Aorta (tissue), 5 donors: ENCODE measurements at regions not wholly inside any gene's neighbourhood (a gene's known extent, or its start where the extent isn't known, plus 50 kb on each side); places are given as distances from the start of the nearest gene placed in this dataset.

Experiments
- ATAC-seq: fragments of 200-7000 bp; cut with Tn5 transposase; one replicate; pipeline ENCODE4 v1.9.1; 2022; ENCODE audit warnings: moderate library complexity; ENCODE audit not compliant: low FRiP score
- DNase-seq, 2 donors: peaks; one replicate each; pipeline ENCODE4 v3.0.0-alpha.2; 2020
- H3K27ac ChIP-seq, 2 donors: one replicate each; pipeline ENCODE4 v1.5.1; 2013; ENCODE audit warnings: low read length in 2 of 2, mild to moderate bottlenecking in 2 of 2, moderate library complexity in 2 of 2, control low read depth in 1 of 2, inconsistent platforms in 1 of 2, low read depth in 1 of 2
- H3K27me3 ChIP-seq, 2 donors: one replicate each; pipeline ENCODE4 v1.6.1; 2013; ENCODE audit warnings: control low read depth in 1 of 2, low read length in 1 of 2, mild to moderate bottlenecking in 1 of 2, moderate library complexity in 1 of 2; ENCODE audit not compliant: insufficient read depth in 2 of 2, control insufficient read depth in 1 of 2
- H3K36me3 ChIP-seq, 2 donors: one replicate each; pipeline ENCODE4 v1.6.1; 2013; ENCODE audit warnings: control low read depth in 1 of 2, low read length in 1 of 2, mild to moderate bottlenecking in 1 of 2; ENCODE audit not compliant: insufficient read depth in 2 of 2, control insufficient read depth in 1 of 2
- H3K4me1 ChIP-seq, 2 donors: one replicate each; pipeline ENCODE4 v1.6.1; 2013; ENCODE audit warnings: low read length in 2 of 2, control low read depth in 1 of 2, mild to moderate bottlenecking in 1 of 2, moderate library complexity in 1 of 2; ENCODE audit not compliant: insufficient read depth in 2 of 2, control insufficient read depth in 1 of 2
- H3K4me3 ChIP-seq, 2 donors: one replicate each; pipeline ENCODE4 v1.5.1; 2013; ENCODE audit warnings: low read length in 2 of 2, control low read depth in 1 of 2, mild to moderate bottlenecking in 1 of 2
- H3K9me3 ChIP-seq: one replicate; pipeline ENCODE4 v1.6.1; 2013; ENCODE audit warnings: mild to moderate bottlenecking, low read length; ENCODE audit not compliant: control insufficient read depth
- WGBS, 2 donors: extraction: QIAGEN DNeasy Blood & Tissue Kit; methylation state at CpG; one replicate each; pipeline ENCODE4 v1.1.7; 2013; 5-methylcytosine and 5-hydroxymethylcytosine counted together
- intact Hi-C, 2 donors: fragments of 100-400 bp; cut with DNase I; formaldehyde crosslinking; loops; one replicate each; pipeline versions ENCODE4 v1.14.2 to v1.15.0; 2022
- donor health status: healthy with polysubstance abuse.
- donor health status: Bipolar disorder and iron deficiency.
- donor health status: DM: no; HTN: no; CAD: no.
- donor health status: DM: no; HTN: no; CAD: no.
- donor health status: DM: yes; HTN: yes; CAD: no.

DNA sequence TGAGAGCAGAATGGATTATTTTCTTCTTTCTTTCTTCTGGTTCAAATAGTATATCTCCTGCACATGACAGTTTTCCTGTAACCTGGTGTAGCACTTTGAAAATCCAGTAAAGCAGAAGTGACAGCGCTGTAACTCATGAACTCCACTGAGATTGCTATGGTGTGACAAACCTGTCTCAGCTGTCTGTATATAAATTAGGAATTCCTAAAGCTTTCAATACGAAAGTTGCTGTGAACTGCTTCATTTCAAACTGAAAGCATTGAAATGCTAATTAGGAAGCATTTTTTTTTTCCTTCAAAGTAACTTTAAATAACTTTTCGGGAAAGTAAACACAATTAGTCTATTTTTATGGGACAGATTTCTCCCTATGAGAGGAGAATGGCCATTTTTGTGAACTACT, 646.9 kb upstream of the ZP4 start:
- no peaks in the 10 kb centered on the region for H3K4me1 ChIP-seq
- WGBS, 2 donors, result 81 to 85% methylated on average over 3 of the region's 3 CpGs
- H3K4me3 ChIP-seq, result no peak overlapping the region
- no peak for ATAC-seq
- H3K36me3 ChIP-seq, result no peaks in the 10 kb centered on the region
- no peak for DNase-seq
- H3K27ac ChIP-seq, result no peak overlapping the region
- H3K9me3 ChIP-seq, result no peaks in the 10 kb centered on the region
- no peaks in the 10 kb centered on the region for H3K27me3 ChIP-seq
- intact Hi-C loops, result no loop called here

DNA sequence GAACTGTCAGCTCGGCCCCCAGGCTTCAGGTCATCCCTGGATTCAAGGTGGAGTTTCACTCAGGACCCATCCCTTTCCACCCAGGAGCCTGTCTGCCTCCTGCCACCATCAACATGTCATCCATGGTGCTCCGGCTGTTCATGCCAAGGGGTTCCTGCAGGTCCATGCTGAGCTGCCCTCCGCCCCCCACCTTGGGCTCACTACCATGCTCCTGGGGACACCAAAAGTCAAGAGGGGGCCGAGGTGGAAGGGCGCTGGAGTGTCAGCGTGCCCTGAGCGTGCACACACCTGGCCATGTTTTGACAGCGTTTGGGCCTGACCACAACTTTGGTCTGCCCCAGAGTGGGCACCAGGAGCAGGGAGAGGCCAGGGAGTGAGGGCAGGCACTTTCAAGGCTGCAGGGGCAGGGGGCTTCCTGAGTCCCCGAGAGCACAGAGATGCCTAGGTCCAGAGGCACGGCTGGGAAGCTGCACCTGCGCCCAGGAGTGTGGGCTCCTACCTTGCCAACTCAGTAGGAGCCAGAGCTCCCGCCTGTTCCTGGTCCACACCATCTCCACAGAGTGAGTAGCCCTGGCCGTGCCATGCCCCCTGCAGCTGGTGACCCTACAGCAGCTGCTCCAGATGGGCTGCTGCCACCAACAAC, 639.6 kb upstream of the ZP4 start:
- H3K4me1 ChIP-seq, result no peaks in the 10 kb centered on the region
- no peak overlapping the region for H3K27ac ChIP-seq
- H3K9me3 ChIP-seq, result peaks cover 1% of the 10 kb centered on the region
- H3K36me3 ChIP-seq, result no peaks in the 10 kb centered on the region
- 89 to 93% methylated on average over 13 of the region's 13 CpGs for WGBS, 2 donors
- H3K4me3 ChIP-seq, result no peak overlapping the region
- ATAC-seq (no peak), DNase-seq (no peak)
- intact Hi-C loops, result no loop called here
- H3K27me3 ChIP-seq, result no peaks in the 10 kb centered on the region

DNA sequence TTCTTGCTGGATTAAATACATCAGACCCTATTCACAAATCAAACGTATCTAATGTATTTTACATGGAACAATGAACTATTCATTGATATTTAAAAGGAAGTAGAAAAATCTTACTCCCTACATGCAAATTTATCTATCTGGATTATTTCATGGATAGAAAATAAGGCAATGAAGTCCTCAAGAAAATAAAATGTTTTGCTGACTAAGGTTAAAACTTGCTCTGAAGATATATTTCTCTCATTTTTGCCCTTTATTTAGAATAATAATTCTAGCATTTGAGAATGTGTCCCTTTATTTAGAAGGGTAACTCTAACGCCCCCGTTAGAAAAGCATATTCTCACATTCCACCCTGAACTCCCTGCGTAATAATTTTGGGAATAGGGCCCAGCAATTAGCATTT, 627.0 kb upstream of the ZP4 start:
- Histone ChIP-seq H3K36me3 (no peaks in the 10 kb centered on the region), H3K9me3 (peaks cover 2% of the 10 kb centered on the region), H3K27me3 (no peaks in the 10 kb centered on the region), H3K27ac (no peak overlapping the region), H3K4me3 (no peak overlapping the region), H3K4me1 (no peaks in the 10 kb centered on the region)
- DNase-seq, result no peak
- WGBS, 2 donors, result 84 to 86% methylated on average over 4 of the region's 4 CpGs
- intact Hi-C loops, result no loop called here
- ATAC-seq, result no peak

DNA sequence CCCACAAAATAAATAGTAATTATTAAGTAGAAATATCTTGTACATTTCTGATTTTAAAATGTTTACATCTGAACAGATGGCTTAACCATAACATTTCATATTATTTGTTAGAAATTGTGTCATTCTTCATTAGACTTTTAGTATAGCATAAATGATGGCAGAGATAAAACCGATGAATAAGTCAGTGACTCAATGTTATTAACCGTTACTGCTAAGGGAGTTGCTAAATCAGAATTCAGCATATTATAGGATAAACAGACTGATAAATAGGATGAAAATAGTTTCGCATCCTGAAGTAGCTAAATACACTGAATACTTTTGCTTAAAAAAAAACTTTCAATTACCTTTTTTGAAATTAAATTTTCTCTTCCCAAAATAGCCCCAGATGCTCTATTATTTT, 610.6 kb upstream of the ZP4 start:
- intact Hi-C loops, result no loop called here
- Histone ChIP-seq H3K27ac (no peak overlapping the region), H3K4me3 (no peak overlapping the region), H3K27me3 (no peaks in the 10 kb centered on the region), H3K36me3 (no peaks in the 10 kb centered on the region), H3K4me1 (no peaks in the 10 kb centered on the region), H3K9me3 (no peaks in the 10 kb centered on the region)
- 50 to 59% methylated on average over 3 of the region's 3 CpGs for WGBS, 2 donors
- ATAC-seq (no peak), DNase-seq (no peak)

DNA sequence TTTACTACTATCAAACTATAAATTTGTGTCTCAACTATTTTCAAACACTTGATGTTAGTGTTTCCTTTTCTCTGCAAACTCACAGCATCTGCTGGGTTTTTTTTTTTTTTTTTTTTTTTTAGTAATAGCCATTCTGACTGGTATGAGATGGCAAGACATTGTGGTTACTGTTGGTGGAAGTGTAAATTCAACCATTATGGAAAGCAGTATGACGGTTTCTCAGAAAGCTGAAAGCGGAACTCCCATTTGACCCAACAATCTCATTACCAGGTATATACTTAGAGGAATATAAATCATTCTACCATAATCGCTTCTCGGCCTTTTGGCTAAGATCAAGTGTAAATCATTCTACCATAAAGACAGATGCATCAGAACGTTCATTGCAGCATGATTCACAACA, 608.3 kb upstream of the ZP4 start:
- intact Hi-C loops, result no loop called here
- Histone ChIP-seq H3K9me3 (no peaks in the 10 kb centered on the region), H3K4me3 (no peak overlapping the region), H3K4me1 (no peaks in the 10 kb centered on the region), H3K27ac (no peak overlapping the region), H3K27me3 (no peaks in the 10 kb centered on the region), H3K36me3 (no peaks in the 10 kb centered on the region)
- ATAC-seq (no peak), DNase-seq (no peak)
- WGBS, 2 donors, result 92 to 96% methylated on average over 5 of the region's 5 CpGs

DNA sequence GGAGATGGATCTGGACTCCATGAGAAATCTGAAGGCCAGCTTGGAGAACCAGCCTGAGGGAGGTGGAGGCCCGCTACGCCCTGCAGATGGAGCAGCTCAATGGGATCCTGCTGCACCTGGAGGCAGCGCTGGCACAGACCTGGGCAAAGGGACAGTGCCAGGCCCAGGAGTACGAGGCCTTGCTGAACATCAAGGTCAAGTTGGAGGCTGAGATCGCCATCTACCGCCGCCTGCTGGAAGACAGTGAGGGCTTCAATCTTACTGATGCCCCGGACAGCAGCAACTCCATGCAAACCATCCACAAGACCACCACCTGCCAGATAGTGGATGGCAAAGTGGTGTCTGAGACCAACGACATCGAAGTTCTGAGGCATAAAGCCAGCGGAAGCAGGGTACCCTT, 601.5 kb upstream of the ZP4 start:
- H3K4me3 ChIP-seq, result no peak overlapping the region
- intact Hi-C loops, result no loop called here
- H3K9me3 ChIP-seq, result no peaks in the 10 kb centered on the region
- ATAC-seq (no peak), DNase-seq (no peak)
- no peak overlapping the region for H3K27ac ChIP-seq
- no peaks in the 10 kb centered on the region for H3K36me3 ChIP-seq
- no peaks in the 10 kb centered on the region for H3K27me3 ChIP-seq
- no peaks in the 10 kb centered on the region for H3K4me1 ChIP-seq
- WGBS, 2 donors, result 92 to 94% methylated on average over 11 of the region's 11 CpGs

DNA sequence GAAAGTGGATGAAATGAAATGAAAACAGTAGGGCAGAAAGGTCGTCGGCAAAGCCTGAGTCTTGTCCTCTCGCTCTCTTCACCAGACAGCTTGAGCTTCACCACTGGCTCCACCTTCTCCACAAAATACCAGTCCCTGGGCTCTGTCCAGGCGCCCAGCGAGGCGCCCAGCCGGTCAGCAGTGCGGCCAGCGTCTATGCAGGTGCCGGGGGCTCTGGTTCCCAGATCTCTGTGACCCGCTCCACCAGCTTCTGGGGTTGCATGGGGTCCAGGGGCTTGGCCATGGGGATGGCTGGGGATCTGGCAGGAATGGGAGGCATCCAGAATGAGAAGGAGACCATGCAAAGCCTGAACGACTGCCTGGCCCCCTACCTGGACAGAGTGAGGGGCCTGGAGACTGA, 600.5 kb upstream of the ZP4 start:
- intact Hi-C loops, result no loop called here
- Histone ChIP-seq H3K4me1 (no peaks in the 10 kb centered on the region), H3K4me3 (no peak overlapping the region), H3K9me3 (no peaks in the 10 kb centered on the region), H3K27me3 (no peaks in the 10 kb centered on the region), H3K36me3 (no peaks in the 10 kb centered on the region), H3K27ac (no peak overlapping the region)
- no peak for ATAC-seq
- WGBS, 2 donors, result 92 to 95% methylated on average over 12 of the region's 12 CpGs
- no peak for DNase-seq

DNA sequence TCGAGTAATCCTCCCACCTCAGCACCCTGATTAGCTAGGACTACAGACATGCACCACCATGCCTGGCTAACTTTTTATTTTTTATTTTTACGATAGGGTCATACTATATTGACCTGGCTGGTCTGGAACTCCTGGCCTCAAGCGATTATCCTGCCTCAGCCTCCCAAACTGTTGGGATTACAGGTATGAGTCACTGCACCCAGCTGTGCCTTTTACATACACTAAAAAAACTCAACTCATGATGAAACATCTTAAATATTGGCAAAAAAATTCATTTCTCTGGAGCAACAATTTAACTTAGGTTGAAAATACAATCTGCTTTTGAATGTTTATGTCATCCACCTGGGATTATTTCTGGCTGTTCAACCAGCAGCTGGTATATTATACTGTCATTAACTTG, 598.3 kb upstream of the ZP4 start:
- Histone ChIP-seq H3K4me1 (no peaks in the 10 kb centered on the region), H3K27me3 (no peaks in the 10 kb centered on the region), H3K36me3 (no peaks in the 10 kb centered on the region), H3K27ac (no peak overlapping the region), H3K9me3 (no peaks in the 10 kb centered on the region), H3K4me3 (no peak overlapping the region)
- WGBS, 2 donors, result 92 to 93% methylated on average over 3 of the region's 3 CpGs
- ATAC-seq, result no peak
- intact Hi-C loops, result no loop called here
- DNase-seq, result no peak

DNA sequence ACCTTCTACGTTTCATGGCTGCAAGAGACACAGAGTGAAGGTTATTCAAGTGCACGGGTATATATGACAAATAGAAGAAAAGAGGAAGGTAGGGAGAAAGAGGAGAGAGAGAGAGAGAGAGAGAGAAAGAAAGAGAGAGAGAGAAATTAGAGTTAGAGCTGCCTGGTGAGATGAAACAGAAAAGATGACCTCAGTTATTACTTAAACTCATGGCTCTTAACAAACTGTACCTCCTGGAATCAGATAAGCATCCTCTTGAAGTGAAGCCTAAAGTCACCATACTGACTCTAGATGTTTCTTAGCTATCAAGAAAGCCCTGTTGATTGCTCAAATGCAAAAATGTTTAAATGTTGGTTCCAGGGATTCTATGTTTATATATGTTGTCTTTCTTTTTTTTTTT, 597.7 kb upstream of the ZP4 start:
- H3K27ac ChIP-seq, result no peak overlapping the region
- intact Hi-C loops, result no loop called here
- H3K4me3 ChIP-seq, result no peak overlapping the region
- no peaks in the 10 kb centered on the region for H3K27me3 ChIP-seq
- WGBS, 2 donors, result 89 to 91% methylated on average over 2 of the region's 2 CpGs
- H3K9me3 ChIP-seq, result no peaks in the 10 kb centered on the region
- DNase-seq (no peak), ATAC-seq (no peak)
- no peaks in the 10 kb centered on the region for H3K36me3 ChIP-seq
- H3K4me1 ChIP-seq, result no peaks in the 10 kb centered on the region
